ENCODE measurements at regions not wholly inside any gene's neighbourhood (a gene's known extent, or its start where the extent isn't known, plus 50 kb on each side); places are given as distances from the start of the nearest gene placed in this dataset.
"Not testable (repeated sequence)": the region's sequence is repeated elsewhere in the genome, so short reads cannot be mapped to it uniquely, and the experiment has no call there.

DNA sequence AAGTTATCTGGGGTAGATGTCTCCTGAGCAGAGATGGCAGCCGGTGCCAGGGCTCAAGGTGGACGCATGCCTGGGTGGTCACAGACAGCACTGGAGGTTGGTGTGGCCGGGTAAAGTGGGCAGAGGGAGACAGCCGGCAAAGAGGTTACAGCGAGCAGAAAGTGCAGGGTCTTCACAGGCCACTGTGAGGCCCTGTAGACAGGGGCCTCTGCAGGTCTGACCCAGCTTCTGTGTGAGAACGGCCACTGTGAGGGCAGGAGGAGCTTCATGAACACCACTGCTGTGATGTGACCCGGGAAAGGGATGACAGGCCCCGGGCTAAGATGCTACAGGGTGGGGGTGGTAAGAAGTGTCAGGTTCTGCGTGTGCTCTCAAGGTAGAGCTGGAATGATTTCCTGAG is 111.2 kb upstream of the VOPP1 start:
- TF ChIP-seq, protein P1, sequence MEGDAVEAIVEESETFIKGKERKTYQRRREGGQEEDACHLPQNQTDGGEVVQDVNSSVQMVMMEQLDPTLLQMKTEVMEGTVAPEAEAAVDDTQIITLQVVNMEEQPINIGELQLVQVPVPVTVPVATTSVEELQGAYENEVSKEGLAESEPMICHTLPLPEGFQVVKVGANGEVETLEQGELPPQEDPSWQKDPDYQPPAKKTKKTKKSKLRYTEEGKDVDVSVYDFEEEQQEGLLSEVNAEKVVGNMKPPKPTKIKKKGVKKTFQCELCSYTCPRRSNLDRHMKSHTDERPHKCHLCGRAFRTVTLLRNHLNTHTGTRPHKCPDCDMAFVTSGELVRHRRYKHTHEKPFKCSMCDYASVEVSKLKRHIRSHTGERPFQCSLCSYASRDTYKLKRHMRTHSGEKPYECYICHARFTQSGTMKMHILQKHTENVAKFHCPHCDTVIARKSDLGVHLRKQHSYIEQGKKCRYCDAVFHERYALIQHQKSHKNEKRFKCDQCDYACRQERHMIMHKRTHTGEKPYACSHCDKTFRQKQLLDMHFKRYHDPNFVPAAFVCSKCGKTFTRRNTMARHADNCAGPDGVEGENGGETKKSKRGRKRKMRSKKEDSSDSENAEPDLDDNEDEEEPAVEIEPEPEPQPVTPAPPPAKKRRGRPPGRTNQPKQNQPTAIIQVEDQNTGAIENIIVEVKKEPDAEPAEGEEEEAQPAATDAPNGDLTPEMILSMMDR (IDR thresholded peaks at IDR 0.05; ENCODE audit: insufficient read depth, low read length): not testable (repeated sequence)
- not testable (repeated sequence) for TF ChIP-seq POLR2AphosphoS5, GABPA (IDR thresholded peaks at IDR 0.05; ENCODE audit: low read depth)
- TF ChIP-seq, protein P2, sequence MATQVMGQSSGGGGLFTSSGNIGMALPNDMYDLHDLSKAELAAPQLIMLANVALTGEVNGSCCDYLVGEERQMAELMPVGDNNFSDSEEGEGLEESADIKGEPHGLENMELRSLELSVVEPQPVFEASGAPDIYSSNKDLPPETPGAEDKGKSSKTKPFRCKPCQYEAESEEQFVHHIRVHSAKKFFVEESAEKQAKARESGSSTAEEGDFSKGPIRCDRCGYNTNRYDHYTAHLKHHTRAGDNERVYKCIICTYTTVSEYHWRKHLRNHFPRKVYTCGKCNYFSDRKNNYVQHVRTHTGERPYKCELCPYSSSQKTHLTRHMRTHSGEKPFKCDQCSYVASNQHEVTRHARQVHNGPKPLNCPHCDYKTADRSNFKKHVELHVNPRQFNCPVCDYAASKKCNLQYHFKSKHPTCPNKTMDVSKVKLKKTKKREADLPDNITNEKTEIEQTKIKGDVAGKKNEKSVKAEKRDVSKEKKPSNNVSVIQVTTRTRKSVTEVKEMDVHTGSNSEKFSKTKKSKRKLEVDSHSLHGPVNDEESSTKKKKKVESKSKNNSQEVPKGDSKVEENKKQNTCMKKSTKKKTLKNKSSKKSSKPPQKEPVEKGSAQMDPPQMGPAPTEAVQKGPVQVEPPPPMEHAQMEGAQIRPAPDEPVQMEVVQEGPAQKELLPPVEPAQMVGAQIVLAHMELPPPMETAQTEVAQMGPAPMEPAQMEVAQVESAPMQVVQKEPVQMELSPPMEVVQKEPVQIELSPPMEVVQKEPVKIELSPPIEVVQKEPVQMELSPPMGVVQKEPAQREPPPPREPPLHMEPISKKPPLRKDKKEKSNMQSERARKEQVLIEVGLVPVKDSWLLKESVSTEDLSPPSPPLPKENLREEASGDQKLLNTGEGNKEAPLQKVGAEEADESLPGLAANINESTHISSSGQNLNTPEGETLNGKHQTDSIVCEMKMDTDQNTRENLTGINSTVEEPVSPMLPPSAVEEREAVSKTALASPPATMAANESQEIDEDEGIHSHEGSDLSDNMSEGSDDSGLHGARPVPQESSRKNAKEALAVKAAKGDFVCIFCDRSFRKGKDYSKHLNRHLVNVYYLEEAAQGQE (IDR thresholded peaks at IDR 0.05; ENCODE audit: insufficient replicate concordance, low read depth): not testable (repeated sequence)

Measured in HL-60 (cell line).